Esophagus muscularis mucosa (tissue), 4 donors: ENCODE measurements at regions not wholly inside any gene's neighbourhood (a gene's known extent, or its start where the extent isn't known, plus 50 kb on each side); places are given as distances from the start of the nearest gene placed in this dataset.
"Not testable (repeated sequence)": the region's sequence is repeated elsewhere in the genome, so short reads cannot be mapped to it uniquely, and the experiment has no call there.

Experiments used
- DNase-seq: peaks from one replicate; pipeline ENCODE4 v3.0.0-alpha.2; 2017; ENCODE audit errors: extremely low spot score
- H3K27ac ChIP-seq, 4 donors: fragments of 200-600 bp; sonication (generic); replicated peaks in 1 of 4; 1 replicate in 3 of 4; 2 replicates in 1 of 4; pipeline ENCODE4 v1.5.1; 2016 to 2019; ENCODE audit warnings: mild to moderate bottlenecking in 1 of 4
- H3K27me3 ChIP-seq, 4 donors: fragments of 200-600 bp; sonication (generic); one replicate each; pipeline versions ENCODE4 v1.5.1 to v1.6.0; 2016 to 2019
- H3K36me3 ChIP-seq, 4 donors: fragments of 200-600 bp; sonication (generic); one replicate each; pipeline ENCODE4 v1.5.1; 2016 to 2019
- H3K4me1 ChIP-seq, 4 donors: fragments of 200-600 bp; sonication (generic); one replicate each; pipeline ENCODE4 v1.5.1; 2016 to 2019
- H3K4me3 ChIP-seq, 4 donors: fragments of 200-600 bp; sonication (generic); 1 replicate in 2 of 4; 2 replicates in 2 of 4; pipeline ENCODE4 v1.5.1; 2016 to 2019; ENCODE audit warnings: mild to moderate bottlenecking in 4 of 4, moderate library complexity in 1 of 4
- H3K9me3 ChIP-seq, 4 donors: fragments of 200-600 bp; sonication (generic); 1 replicate in 3 of 4; 2 replicates in 1 of 4; pipeline ENCODE4 v1.5.1; 2016 to 2019
- CTCF ChIP-seq, 3 experiments: fragments of 200-600 bp in 2 of 3; fragments of 450-650 bp in 1 of 3; sonication (generic) in 2 of 3; IDR thresholded peaks; one replicate each; pipeline ENCODE4 v1.5.1; 2017 to 2019; ENCODE audit warnings: antibody characterized with exemption in 3 of 3, mild to moderate bottlenecking in 2 of 3, moderate library complexity in 1 of 3
- EP300 ChIP-seq: sonication (generic); formaldehyde crosslinking; IDR thresholded peaks from one replicate; pipeline ENCODE4 v1.6.1; 2017; ENCODE audit warnings: antibody characterized with exemption
- POLR2A ChIP-seq: fragments of 450-650 bp; IDR thresholded peaks from one replicate; pipeline ENCODE4 v1.6.1; 2017; ENCODE audit warnings: antibody characterized with exemption, moderate library complexity, mild to moderate bottlenecking, low read depth
- POLR2AphosphoS5 ChIP-seq, 2 donors: sonication (generic); formaldehyde crosslinking; IDR thresholded peaks; one replicate each; pipeline ENCODE4 v1.6.1; 2017; ENCODE audit warnings: antibody characterized with exemption in 2 of 2
- WGBS: methylation state at CpG from one replicate; pipeline ENCODE4 v1.1.5; 2018; 5-methylcytosine and 5-hydroxymethylcytosine counted together
- intact Hi-C: fragments of 100-400 bp; cut with DNase I; formaldehyde crosslinking; loops from one replicate; pipeline ENCODE4 v1.15.1; 2023

GRCh38 chr5:110865400-110866094 is 126.7 kb downstream of the SLC25A46 start:
- H3K4me1 ChIP-seq, result no peaks in the 10 kb centered on the region
- no peaks in the 10 kb centered on the region for H3K36me3 ChIP-seq
- no peaks in the 10 kb centered on the region for H3K27me3 ChIP-seq
- no peaks in the 10 kb centered on the region for H3K9me3 ChIP-seq
- intact Hi-C loops, result no loop called here
- no peak overlapping the region for H3K27ac ChIP-seq
- TF ChIP-seq POLR2A, result no peak
- no peak for TF ChIP-seq EP300
- TF ChIP-seq POLR2AphosphoS5 (IDR thresholded peaks at IDR 0.05), result no peak
- TF ChIP-seq CTCF (IDR thresholded peaks at IDR 0.05), result peak; percentile 4 to 44 (median 21)
- no peak overlapping the region for H3K4me3 ChIP-seq
- WGBS, result 72% methylated on average over 4 of the region's 4 CpGs
- no peak for DNase-seq

- H3K9me3 ChIP-seq, result no peaks in the 10 kb centered on the region
Measured at GRCh38 chr5:110869927-110870326, 131.1 kb downstream of the SLC25A46 start.

GRCh38 chr5:110872200-110872599 is 133.4 kb downstream of the SLC25A46 start:
- Histone ChIP-seq H3K36me3 (no peaks in the 10 kb centered on the region), H3K27ac (no peak overlapping the region), H3K4me3 (no peak overlapping the region), H3K9me3 (no peaks in the 10 kb centered on the region), H3K4me1 (no peaks in the 10 kb centered on the region), H3K27me3 (no peaks in the 10 kb centered on the region)
- DNase-seq, result no peak
- 84% methylated on average over 4 of the region's 15 CpGs for WGBS
- TF ChIP-seq EP300, result no peak
- TF ChIP-seq POLR2A, result no peak
- TF ChIP-seq POLR2AphosphoS5 (IDR thresholded peaks at IDR 0.05), result no peak
- no peak for TF ChIP-seq CTCF (IDR thresholded peaks at IDR 0.05)
- intact Hi-C loops, result no loop called here

More at GRCh38 chr5:110869927-110870326, 131.1 kb downstream of the SLC25A46 start:
- no peaks in the 10 kb centered on the region for H3K36me3 ChIP-seq
- no peaks in the 10 kb centered on the region for H3K27me3 ChIP-seq
- intact Hi-C loops, result no loop called here
- no peaks in the 10 kb centered on the region for H3K4me1 ChIP-seq
- H3K4me3 ChIP-seq, result no peak overlapping the region
- no peak for DNase-seq
- H3K27ac ChIP-seq, result no peak overlapping the region
- TF ChIP-seq EP300, result no peak
- 78% methylated on average over 4 of the region's 4 CpGs for WGBS

- H3K36me3 ChIP-seq, result no peaks in the 10 kb centered on the region
- H3K27me3 ChIP-seq, result no peaks in the 10 kb centered on the region
- 88% methylated on average over 3 of the region's 7 CpGs for WGBS
- TF ChIP-seq EP300 (no peak), POLR2A (no peak), POLR2AphosphoS5 (IDR thresholded peaks at IDR 0.05) (no peak), CTCF (IDR thresholded peaks at IDR 0.05) (no peak)
- no peaks in the 10 kb centered on the region for H3K4me1 ChIP-seq
- intact Hi-C loops, result no loop called here
- DNase-seq, result no peak
- H3K27ac ChIP-seq, result no peak overlapping the region
- no peaks in the 10 kb centered on the region for H3K9me3 ChIP-seq
- no peak overlapping the region for H3K4me3 ChIP-seq
Measured at GRCh38 chr5:110872963-110873362, 134.2 kb downstream of the SLC25A46 start.

GRCh38 chr5:110873773-110874437 is 135.1 kb downstream of the SLC25A46 start:
- no peaks in the 10 kb centered on the region for H3K9me3 ChIP-seq
- H3K27me3 ChIP-seq, result no peaks in the 10 kb centered on the region
- 55% methylated on average over 3 of the region's 3 CpGs for WGBS
- no peaks in the 10 kb centered on the region for H3K36me3 ChIP-seq
- no peak for TF ChIP-seq EP300
- TF ChIP-seq POLR2A, result no peak
- no peak for TF ChIP-seq CTCF (IDR thresholded peaks at IDR 0.05)
- no peak for TF ChIP-seq POLR2AphosphoS5 (IDR thresholded peaks at IDR 0.05)
- no peak for DNase-seq
- no peaks in the 10 kb centered on the region for H3K4me1 ChIP-seq
- H3K4me3 ChIP-seq, result no peak overlapping the region
- intact Hi-C loops, result no loop called here
- no peak overlapping the region for H3K27ac ChIP-seq

- H3K27ac ChIP-seq, H3K36me3 ChIP-seq, H3K4me1 ChIP-seq, intact Hi-C loops, H3K27me3 ChIP-seq, DNase-seq, H3K9me3 ChIP-seq, H3K4me3 ChIP-seq: not testable (repeated sequence)
Measured at GRCh38 chr5:110875115-110875514, 136.3 kb downstream of the SLC25A46 start.
